CD14-positive monocyte (primary cell): ENCODE measurements at regions not wholly inside any gene's neighbourhood (a gene's known extent, or its start where the extent isn't known, plus 50 kb on each side); places are given as distances from the start of the nearest gene placed in this dataset.

ENCODE experiments used
- DNase-seq, 3 donors: peaks; one replicate each; pipeline ENCODE4 v3.0.0-alpha.2; 2011 to 2022
- H2AFZ ChIP-seq: 2 replicates; pipeline ENCODE4 v1.6.0; 2012; ENCODE audit warnings: mild to moderate bottlenecking, low read depth, low read length, inconsistent platforms; ENCODE audit not compliant: insufficient read depth, poor library complexity, severe bottlenecking
- H3K27ac ChIP-seq, 2 donors: 1 replicate in 1 of 2; 2 replicates in 1 of 2; pipeline ENCODE4 v1.5.1; 2012 to 2013; ENCODE audit warnings: low read length in 2 of 2, control low read depth in 1 of 2, inconsistent platforms in 1 of 2, low read depth in 1 of 2, mild to moderate bottlenecking in 1 of 2
- H3K27me3 ChIP-seq, 2 donors: one replicate each; pipeline versions ENCODE4 v1.6.0 to v1.6.1; 2011 to 2013; ENCODE audit warnings: low read length in 2 of 2; ENCODE audit not compliant: control insufficient read depth in 2 of 2, insufficient read depth in 2 of 2
- H3K36me3 ChIP-seq, 2 donors: replicated peaks in 1 of 2; 1 replicate in 1 of 2; 2 replicates in 1 of 2; pipeline versions ENCODE4 v1.5.1 to v1.6.1; 2012 to 2013; ENCODE audit warnings: low read length in 2 of 2, control low read depth in 1 of 2, inconsistent platforms in 1 of 2, mild to moderate bottlenecking in 1 of 2; ENCODE audit not compliant: insufficient read depth in 2 of 2, control insufficient read depth in 1 of 2
- H3K4me1 ChIP-seq, 2 donors: 1 replicate in 1 of 2; 2 replicates in 1 of 2; pipeline versions ENCODE4 v1.5.1 to v1.6.1; 2012 to 2013; ENCODE audit warnings: low read length in 2 of 2, control low read depth in 1 of 2, inconsistent platforms in 1 of 2, mild to moderate bottlenecking in 1 of 2, moderate library complexity in 1 of 2; ENCODE audit not compliant: insufficient read depth in 2 of 2, control insufficient read depth in 1 of 2
- H3K4me2 ChIP-seq: replicated peaks from 2 replicates; pipeline ENCODE3; 2012; ENCODE audit warnings: low read length, moderate library complexity, mild to moderate bottlenecking; ENCODE audit not compliant: poor library complexity, severe bottlenecking; ENCODE audit errors: extremely low read depth
- H3K4me3 ChIP-seq, 3 experiments: fragments of 200-600 bp in 1 of 3; sonication (generic) in 1 of 3; replicated peaks in 1 of 3; 1 replicate in 2 of 3; 2 replicates in 1 of 3; pipeline ENCODE4 v1.5.1; 2011 to 2013; ENCODE audit warnings: low read length in 3 of 3, mild to moderate bottlenecking in 3 of 3, control low read depth in 2 of 3, low read depth in 2 of 3, inconsistent platforms in 1 of 3, moderate library complexity in 1 of 3
- H3K79me2 ChIP-seq: 2 replicates; pipeline ENCODE4 v1.6.0; 2012; ENCODE audit warnings: mild to moderate bottlenecking, control low read depth, inconsistent platforms, low read length, moderate library complexity; ENCODE audit not compliant: insufficient read depth
- H3K9ac ChIP-seq: 2 replicates; pipeline ENCODE4 v1.6.0; 2017; ENCODE audit warnings: low read length, mild to moderate bottlenecking; ENCODE audit not compliant: insufficient read depth, poor library complexity, severe bottlenecking
- H3K9me3 ChIP-seq, 2 donors: replicated peaks in 1 of 2; 1 replicate in 1 of 2; 2 replicates in 1 of 2; pipeline versions ENCODE4 v1.5.1 to v1.6.1; 2012 to 2013; ENCODE audit warnings: low read length in 2 of 2, control low read depth in 1 of 2; ENCODE audit not compliant: control insufficient read depth in 1 of 2, insufficient read depth in 1 of 2
- H4K20me1 ChIP-seq: 2 replicates; pipeline ENCODE4 v1.6.0; 2012; ENCODE audit warnings: mild to moderate bottlenecking, low read length, control low read depth, moderate library complexity; ENCODE audit not compliant: insufficient read depth
- H3K27ac Mint-ChIP-seq, 7 donors: one replicate each; pipeline ENCODE4 v1.8.0; 2020; ENCODE audit warnings: mild to moderate bottlenecking in 7 of 7, mixed read lengths in 7 of 7, moderate library complexity in 6 of 7, inconsistent platforms in 2 of 7
- H3K27me3 Mint-ChIP-seq, 3 donors: one replicate each; pipeline ENCODE4 v1.8.0; 2021 to 2022; ENCODE audit warnings: low read depth in 3 of 3, mild to moderate bottlenecking in 3 of 3, mixed read lengths in 3 of 3, moderate library complexity in 3 of 3, inconsistent platforms in 1 of 3
- H3K36me3 Mint-ChIP-seq, 2 donors: one replicate each; pipeline ENCODE4 v1.8.0; 2020; ENCODE audit warnings: mixed read lengths in 2 of 2, inconsistent platforms in 1 of 2, mild to moderate bottlenecking in 1 of 2
- H3K4me1 Mint-ChIP-seq: one replicate; pipeline ENCODE4 v1.8.0; 2020; ENCODE audit warnings: mild to moderate bottlenecking, mixed read lengths
- H3K4me3 Mint-ChIP-seq, 2 donors: one replicate each; pipeline ENCODE4 v1.8.0; 2020; ENCODE audit warnings: mild to moderate bottlenecking in 2 of 2, mixed read lengths in 2 of 2, moderate library complexity in 1 of 2
- H3K9me3 Mint-ChIP-seq, 7 donors: one replicate each; pipeline ENCODE4 v1.8.0; 2020 to 2022; ENCODE audit warnings: mixed read lengths in 7 of 7, mild to moderate bottlenecking in 6 of 7, moderate library complexity in 6 of 7, inconsistent platforms in 2 of 7
- WGBS: methylation state at CpG from one replicate; pipeline ENCODE4 v1.1.5; 2013; ENCODE audit warnings: missing lambda C conversion rate; ENCODE audit not compliant: insufficient coverage; 5-methylcytosine and 5-hydroxymethylcytosine counted together
- intact Hi-C, 2 donors: fragments of 100-400 bp; cut with micrococcal nuclease; formaldehyde crosslinking; loops; one replicate each; pipeline versions ENCODE4 v1.15.0 to v1.15.1; 2023
- TF ChIP-seq, protein P1 (sequence below): fragments of 200-600 bp; IDR thresholded peaks from one replicate; pipeline ENCODE4 v1.8.0; 2022; ENCODE audit warnings: antibody characterized with exemption, mild to moderate bottlenecking

DNA sequence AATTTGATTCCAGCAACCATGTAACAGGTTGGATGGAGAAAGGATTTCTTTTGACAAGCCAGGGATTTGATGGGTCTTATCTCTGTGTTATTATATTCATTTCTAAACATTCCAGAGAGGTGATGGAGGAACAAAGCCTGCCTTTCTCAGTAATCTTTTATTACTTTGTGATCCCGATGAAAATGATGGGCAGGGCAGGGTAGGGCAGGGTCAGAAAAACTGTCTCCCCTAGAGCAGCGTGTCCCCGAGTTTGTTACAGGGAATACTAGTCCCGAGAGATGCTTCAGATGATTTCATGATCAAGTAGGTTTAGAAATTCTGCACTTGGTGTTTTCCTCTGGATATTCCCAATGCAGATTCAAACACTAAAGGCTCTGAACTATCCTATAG, 111.8 kb upstream of the RGMA start:
- DNase-seq, result no peak
- H3K27ac Mint-ChIP-seq, result no peak overlapping the region
- H2AFZ ChIP-seq, result peak overlapping the region; percentile 20
- TF ChIP-seq, protein P1, sequence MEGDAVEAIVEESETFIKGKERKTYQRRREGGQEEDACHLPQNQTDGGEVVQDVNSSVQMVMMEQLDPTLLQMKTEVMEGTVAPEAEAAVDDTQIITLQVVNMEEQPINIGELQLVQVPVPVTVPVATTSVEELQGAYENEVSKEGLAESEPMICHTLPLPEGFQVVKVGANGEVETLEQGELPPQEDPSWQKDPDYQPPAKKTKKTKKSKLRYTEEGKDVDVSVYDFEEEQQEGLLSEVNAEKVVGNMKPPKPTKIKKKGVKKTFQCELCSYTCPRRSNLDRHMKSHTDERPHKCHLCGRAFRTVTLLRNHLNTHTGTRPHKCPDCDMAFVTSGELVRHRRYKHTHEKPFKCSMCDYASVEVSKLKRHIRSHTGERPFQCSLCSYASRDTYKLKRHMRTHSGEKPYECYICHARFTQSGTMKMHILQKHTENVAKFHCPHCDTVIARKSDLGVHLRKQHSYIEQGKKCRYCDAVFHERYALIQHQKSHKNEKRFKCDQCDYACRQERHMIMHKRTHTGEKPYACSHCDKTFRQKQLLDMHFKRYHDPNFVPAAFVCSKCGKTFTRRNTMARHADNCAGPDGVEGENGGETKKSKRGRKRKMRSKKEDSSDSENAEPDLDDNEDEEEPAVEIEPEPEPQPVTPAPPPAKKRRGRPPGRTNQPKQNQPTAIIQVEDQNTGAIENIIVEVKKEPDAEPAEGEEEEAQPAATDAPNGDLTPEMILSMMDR, result no peak
- no peaks in the 10 kb centered on the region for H3K4me1 Mint-ChIP-seq
- no peak overlapping the region for H3K4me2 ChIP-seq
- no peaks in the 10 kb centered on the region for H4K20me1 ChIP-seq
- H3K9me3 Mint-ChIP-seq, result peaks cover 0 to 21% (median 9%) of the 10 kb centered on the region in 7 donors
- intact Hi-C loops, result no loop called here
- no CpG with 5 or more reads among the region's 4 CpGs for WGBS
- no peak overlapping the region for H3K27ac ChIP-seq
- H3K9me3 ChIP-seq, result peaks cover 3 to 15% of the 10 kb centered on the region in 2 donors
- no peaks in the 10 kb centered on the region for H3K79me2 ChIP-seq
- H3K9ac ChIP-seq, result no peak overlapping the region
- no peaks in the 10 kb centered on the region for H3K27me3 ChIP-seq
- no peak overlapping the region for H3K4me3 Mint-ChIP-seq
- peaks cover 0 to 2% of the 10 kb centered on the region in 2 donors for H3K36me3 Mint-ChIP-seq
- H3K36me3 ChIP-seq, result no peaks in the 10 kb centered on the region
- H3K27me3 Mint-ChIP-seq, result peaks cover 0 to 15% (median 12%) of the 10 kb centered on the region in 3 donors
- no peaks in the 10 kb centered on the region for H3K4me1 ChIP-seq
- H3K4me3 ChIP-seq, result no peak overlapping the region

DNA sequence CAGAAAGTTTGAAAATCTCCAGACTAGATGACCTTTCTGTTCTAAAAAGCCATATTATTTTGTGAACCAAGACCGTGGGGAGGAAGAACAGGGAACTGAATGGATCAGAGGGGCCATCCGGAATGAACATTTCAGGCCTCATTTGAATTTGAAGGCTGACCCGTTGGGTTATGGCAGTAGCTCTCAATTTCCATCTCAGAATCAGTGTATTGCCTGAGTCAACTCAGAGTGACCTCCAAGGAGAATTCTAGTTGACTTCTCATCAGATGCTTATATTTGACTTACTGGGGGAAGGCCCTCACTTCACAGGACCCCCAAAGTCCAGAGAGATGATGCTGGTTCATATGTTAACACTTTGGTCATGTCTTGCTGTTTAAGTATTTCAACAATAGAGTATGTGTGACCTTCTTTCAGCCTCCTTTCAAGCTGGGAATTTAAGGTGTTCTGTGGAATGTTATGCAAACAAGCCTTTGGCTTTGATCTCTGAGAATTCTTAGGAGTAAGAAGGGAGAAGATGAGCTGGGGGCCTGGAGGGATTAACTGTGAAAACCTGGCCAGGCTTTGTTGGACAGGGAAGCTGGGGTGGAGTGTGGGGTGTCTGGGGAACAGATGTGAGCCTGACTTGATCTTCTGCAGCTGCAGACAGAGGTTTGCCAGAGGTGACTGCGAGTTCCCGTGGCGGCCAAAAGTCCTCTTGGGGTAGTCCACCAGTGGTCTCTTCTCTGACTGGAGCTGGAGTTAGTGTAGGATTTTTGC, 111.2 kb upstream of the RGMA start:
- Histone ChIP-seq H3K27me3 (no peaks in the 10 kb centered on the region), H3K9ac (no peak overlapping the region), H4K20me1 (no peaks in the 10 kb centered on the region), H3K36me3 (no peaks in the 10 kb centered on the region), H3K4me3 (no peak overlapping the region), H3K4me1 (no peaks in the 10 kb centered on the region), H3K4me2 (no peak overlapping the region), H2AFZ (peak overlapping the region; percentile 20), H3K79me2 (no peaks in the 10 kb centered on the region), H3K9me3 (peaks cover 3 to 15% of the 10 kb centered on the region in 2 donors), H3K27ac (no peak overlapping the region)
- Mint-ChIP-seq H3K9me3 (peaks cover 0 to 21% (median 9%) of the 10 kb centered on the region in 7 donors), H3K27me3 (peaks cover 0 to 15% (median 12%) of the 10 kb centered on the region in 3 donors), H3K27ac (no peak overlapping the region), H3K4me3 (peak overlapping the region in 1 of 2 donors; percentile 55), H3K36me3 (peaks cover 0 to 2% of the 10 kb centered on the region in 2 donors), H3K4me1 (peaks cover under 1% of the 10 kb centered on the region)
- no peak for DNase-seq
- intact Hi-C loops, result no loop called here
- TF ChIP-seq, protein P1, result no peak
- 94% methylated on average over 5 of the region's 6 CpGs for WGBS
